GM12878 (cell line): ENCODE measurements at regions not wholly inside any gene's neighbourhood (a gene's known extent, or its start where the extent isn't known, plus 50 kb on each side); places are given as distances from the start of the nearest gene placed in this dataset.

ENCODE experiments used
- ATAC-seq: fragments of 200-7000 bp; cut with Tn5 transposase; 3 replicates; pipeline ENCODE4 v1.9.1; 2020; ENCODE audit warnings: mild to moderate bottlenecking, moderate library complexity
- BruUV-seq: library from RNA; stranded (reverse); fragments of 400-500 nt; replicated peaks from 2 replicates; lab custom pipeline; 2021; lab: Mats Ljungman, UMichigan
- CTCF ChIA-PET: fragments of 300-600 bp; sonication (Branson Sonifier 250); formaldehyde crosslinking; extraction: SDS; loops from one replicate; lab custom pipeline; 2021; ENCODE audit warnings: inconsistent platforms; lab: Yijun Ruan, JAX
- POLR2A ChIA-PET: fragments of 350-600 bp; formaldehyde crosslinking; extraction: SDS; loops from one replicate; lab custom pipeline; 2021; ENCODE audit warnings: inconsistent platforms; lab: Charles Lee
- RAD21 ChIA-PET: fragments of 300-600 bp; sonication (Branson Sonifier 250); formaldehyde crosslinking; loops from one replicate; lab custom pipeline; 2023; ENCODE audit warnings: antibody characterized with exemption; ENCODE audit not compliant: unreplicated experiment; lab: Charles Lee
- SMC1A ChIA-PET: fragments of 300-600 bp; sonication (Branson Sonifier 250); formaldehyde crosslinking; loops from one replicate; lab custom pipeline; 2023; ENCODE audit not compliant: unreplicated experiment, uncharacterized antibody; lab: Charles Lee
- DNase-seq: peaks from one replicate; pipeline ENCODE4 v3.0.0-alpha.2; 2011; ENCODE audit warnings: low read depth, low spot score
- FAIRE-seq: peaks from 3 replicates; lab custom pipeline; 2011; peaks lifted over from hg19 to GRCh38; lab: Jason Lieb, UNC
- H2AFZ ChIP-seq: 2 replicates; pipeline ENCODE4 v1.6.0; 2011; ENCODE audit warnings: low read depth, low read length, control low read depth; ENCODE audit not compliant: control insufficient read depth
- H3K27ac ChIP-seq: 2 replicates; pipeline ENCODE4 v1.5.1; 2011; ENCODE audit warnings: control low read depth; ENCODE audit not compliant: control insufficient read depth, insufficient read depth
- H3K27me3 ChIP-seq, 2 experiments: replicated peaks in 1 of 2; 2 replicates each; pipeline versions ENCODE4 v1.6.0 to v1.6.1; 2011; ENCODE audit warnings: low read length in 1 of 2; ENCODE audit not compliant: control insufficient read depth in 2 of 2, insufficient read depth in 2 of 2
- H3K36me3 ChIP-seq, 2 experiments: 2 replicates each; pipeline ENCODE4 v1.5.1; 2011; ENCODE audit warnings: low read length in 1 of 2; ENCODE audit not compliant: control insufficient read depth in 2 of 2, insufficient read depth in 2 of 2
- H3K4me1 ChIP-seq: 2 replicates; pipeline ENCODE4 v1.6.1; 2011; ENCODE audit warnings: mild to moderate bottlenecking, low read length, moderate library complexity, mixed read lengths; ENCODE audit not compliant: control insufficient read depth, insufficient read depth
- H3K4me2 ChIP-seq: 2 replicates; pipeline ENCODE4 v1.6.0; 2011; ENCODE audit warnings: control low read depth; ENCODE audit not compliant: control insufficient read depth, insufficient read depth
- H3K4me3 ChIP-seq: fragments of 200-600 bp; sonication (generic); 2 replicates; pipeline ENCODE4 v1.5.1; 2016
- H3K79me2 ChIP-seq: 2 replicates; pipeline ENCODE4 v1.6.0; 2011; ENCODE audit warnings: low read length; ENCODE audit not compliant: control insufficient read depth, insufficient read depth
- H3K9ac ChIP-seq: 2 replicates; pipeline ENCODE4 v1.8.0; 2011; ENCODE audit warnings: low read length, control low read depth, mixed read lengths; ENCODE audit not compliant: control insufficient read depth, insufficient read depth
- H3K9me3 ChIP-seq: replicated peaks from 3 replicates; pipeline ENCODE4 v1.5.1; 2011; ENCODE audit warnings: mild to moderate bottlenecking, low read length; ENCODE audit not compliant: control insufficient read depth, insufficient read depth
- H4K20me1 ChIP-seq: 2 replicates; pipeline ENCODE4 v1.6.0; 2011; ENCODE audit not compliant: control insufficient read depth, insufficient read depth
- BHLHE40 ChIP-seq, 2 experiments: fragments of 450-650 bp in 1 of 2; IDR thresholded peaks; 2 replicates each; pipeline ENCODE4 v1.6.1; 2011 to 2017; ENCODE audit warnings: low read depth in 2 of 2, borderline replicate concordance in 1 of 2, improper control_type of control experiment in 1 of 2, low read length in 1 of 2, mild to moderate bottlenecking in 1 of 2
- CHD1 ChIP-seq: IDR thresholded peaks from 2 replicates; pipeline ENCODE4 v1.6.1; 2012; ENCODE audit warnings: low read depth, low read length, improper control_type of control experiment
- ETV6 ChIP-seq, 2 experiments: fragments of 450-650 bp in 1 of 2; IDR thresholded peaks in 1 of 2; conservative IDR thresholded peaks in 1 of 2; 2 replicates each; pipeline ENCODE4 v1.6.1; 2014; ENCODE audit warnings: antibody characterized with exemption in 1 of 2, borderline replicate concordance in 1 of 2, low read depth in 1 of 2, mild to moderate bottlenecking in 1 of 2, moderate library complexity in 1 of 2
- PML ChIP-seq: IDR thresholded peaks from 2 replicates; pipeline ENCODE4 v1.6.1; 2012; ENCODE audit warnings: low read length, inconsistent platforms
- POLR2AphosphoS2 ChIP-seq: IDR thresholded peaks from 2 replicates; pipeline ENCODE4 v1.6.1; 2011; ENCODE audit warnings: low read depth, mild to moderate bottlenecking, low read length, improper control_type of control experiment, moderate library complexity
- SIX5 ChIP-seq: IDR thresholded peaks from 2 replicates; pipeline ENCODE4 v1.6.1; 2011; ENCODE audit warnings: mild to moderate bottlenecking, low read depth, low read length, moderate library complexity; ENCODE audit not compliant: severe bottlenecking
- SREBF2 ChIP-seq: IDR thresholded peaks from 2 replicates; pipeline ENCODE4 v1.6.1; 2012; ENCODE audit warnings: mild to moderate bottlenecking, low read length
- SRF ChIP-seq, 2 experiments: IDR thresholded peaks; 2 replicates each; pipeline ENCODE4 v1.6.1; 2011; ENCODE audit warnings: low read depth in 2 of 2, low read length in 2 of 2, mild to moderate bottlenecking in 1 of 2, moderate library complexity in 1 of 2
- STAT3 ChIP-seq: IDR thresholded peaks from 2 replicates; pipeline ENCODE4 v1.6.1; 2011; ENCODE audit warnings: low read depth, low read length, improper control_type of control experiment
- ZNF274 ChIP-seq: IDR thresholded peaks from one replicate; pipeline ENCODE4 v1.8.0; 2011; ENCODE audit not compliant: insufficient read length, insufficient read depth
- ZNF384 ChIP-seq: IDR thresholded peaks from 2 replicates; pipeline ENCODE4 v1.6.1; 2012; ENCODE audit warnings: low read depth, mild to moderate bottlenecking, low read length, improper control_type of control experiment, borderline replicate concordance
- WGBS: methylation state at CpG from one replicate; pipeline ENCODE4 v1.1.6; 2016; ENCODE audit warnings: low lambda C conversion rate; ENCODE audit not compliant: insufficient replicate concordance, insufficient coverage; ENCODE audit errors: missing lambda C conversion rate; 5-methylcytosine and 5-hydroxymethylcytosine counted together
- in situ Hi-C: fragments of 300-500 bp; cut with MboI; formaldehyde crosslinking; loops from 9 replicates; pipeline ENCODE4 v1.14.3; 2018; ENCODE audit warnings: mixed read lengths
- intact Hi-C: fragments of 100-400 bp; cut with micrococcal nuclease; formaldehyde crosslinking; loops from one replicate; pipeline ENCODE4 v1.14.2; 2022; ENCODE audit not compliant: unreplicated experiment
- TF ChIP-seq, protein P1 (sequence below): fragments of 450-650 bp; IDR thresholded peaks from 2 replicates; pipeline ENCODE4 v1.6.1; 2016; ENCODE audit warnings: mild to moderate bottlenecking
- TF ChIP-seq, protein P2 (sequence below): fragments of 150-350 bp; IDR thresholded peaks from 2 replicates; pipeline ENCODE4 v1.6.1; 2014; ENCODE audit warnings: mild to moderate bottlenecking, low read depth, low read length

DNA sequence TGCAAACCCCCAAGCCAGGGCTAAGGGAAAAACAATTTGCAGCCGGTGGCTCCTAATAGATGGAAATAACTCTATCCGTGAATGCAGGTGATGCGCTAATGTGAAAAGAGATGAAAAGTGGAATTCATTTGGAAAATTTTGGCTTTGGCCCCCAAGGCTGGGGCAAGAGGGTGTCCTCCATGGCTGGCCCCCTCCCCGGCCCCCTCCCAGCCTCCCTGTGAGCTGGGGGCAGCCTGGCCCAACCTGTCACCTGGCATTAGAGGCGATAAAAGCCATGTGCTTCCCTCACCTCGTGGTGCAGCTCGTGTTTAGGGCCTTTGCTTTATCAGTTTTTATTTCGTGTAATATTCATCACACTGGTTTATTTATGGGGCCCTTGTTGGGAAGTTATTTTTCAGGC is 267.2 kb downstream of the ENGASE start:
- Histone ChIP-seq H3K4me3 (0 out of 2 replicates have a peak overlapping the region, but pooled peaks have one; percentile 23), H4K20me1 (no peaks in the 10 kb centered on the region), H3K4me1 (peaks cover 33% of the 10 kb centered on the region), H3K27ac (peak overlapping the region; percentile 5; the same call in 1 of the 2 replicates), H3K79me2 (no peaks in the 10 kb centered on the region), H3K9ac (no peak overlapping the region), H3K9me3 (no peaks in the 10 kb centered on the region; the same call in 1 of the 3 replicates), H3K27me3 (no peaks in the 10 kb centered on the region), H3K36me3 (no peaks in the 10 kb centered on the region), H2AFZ (no peak overlapping the region), H3K4me2 (no peak overlapping the region; the same call in 1 of the 2 replicates)
- intact Hi-C loops, result no loop called here
- POLR2A ChIA-PET, result no interaction called here
- ATAC-seq (no peak), DNase-seq (no peak), FAIRE-seq (no peak)
- CTCF ChIA-PET, result interaction anchor here (1.4 kb wide), 1 partner anchor 50 kb away, joined by 3 read pairs; no protein-coding TSS in a partner anchor
- in situ Hi-C loops, result no loop called here
- RAD21 ChIA-PET, result no interaction called here
- no TSS peak for BruUV-seq
- SMC1A ChIA-PET, result no interaction called here
- TF ChIP-seq POLR2AphosphoS2, result no peak
- TF ChIP-seq BHLHE40 (IDR thresholded peaks at IDR 0.05; ENCODE audit: borderline replicate concordance in 1 of 2, low read depth in 2 of 2, low read length in 1 of 2), result no peak
- no peak for TF ChIP-seq PML
- no peak for TF ChIP-seq STAT3
- TF ChIP-seq, protein P1, sequence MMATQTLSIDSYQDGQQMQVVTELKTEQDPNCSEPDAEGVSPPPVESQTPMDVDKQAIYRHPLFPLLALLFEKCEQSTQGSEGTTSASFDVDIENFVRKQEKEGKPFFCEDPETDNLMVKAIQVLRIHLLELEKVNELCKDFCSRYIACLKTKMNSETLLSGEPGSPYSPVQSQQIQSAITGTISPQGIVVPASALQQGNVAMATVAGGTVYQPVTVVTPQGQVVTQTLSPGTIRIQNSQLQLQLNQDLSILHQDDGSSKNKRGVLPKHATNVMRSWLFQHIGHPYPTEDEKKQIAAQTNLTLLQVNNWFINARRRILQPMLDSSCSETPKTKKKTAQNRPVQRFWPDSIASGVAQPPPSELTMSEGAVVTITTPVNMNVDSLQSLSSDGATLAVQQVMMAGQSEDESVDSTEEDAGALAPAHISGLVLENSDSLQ, result no peak
- no peak for TF ChIP-seq CHD1
- TF ChIP-seq, protein P2, sequence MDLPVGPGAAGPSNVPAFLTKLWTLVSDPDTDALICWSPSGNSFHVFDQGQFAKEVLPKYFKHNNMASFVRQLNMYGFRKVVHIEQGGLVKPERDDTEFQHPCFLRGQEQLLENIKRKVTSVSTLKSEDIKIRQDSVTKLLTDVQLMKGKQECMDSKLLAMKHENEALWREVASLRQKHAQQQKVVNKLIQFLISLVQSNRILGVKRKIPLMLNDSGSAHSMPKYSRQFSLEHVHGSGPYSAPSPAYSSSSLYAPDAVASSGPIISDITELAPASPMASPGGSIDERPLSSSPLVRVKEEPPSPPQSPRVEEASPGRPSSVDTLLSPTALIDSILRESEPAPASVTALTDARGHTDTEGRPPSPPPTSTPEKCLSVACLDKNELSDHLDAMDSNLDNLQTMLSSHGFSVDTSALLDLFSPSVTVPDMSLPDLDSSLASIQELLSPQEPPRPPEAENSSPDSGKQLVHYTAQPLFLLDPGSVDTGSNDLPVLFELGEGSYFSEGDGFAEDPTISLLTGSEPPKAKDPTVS, result no peak
- TF ChIP-seq SIX5, result no peak
- no peak for TF ChIP-seq ETV6 (conservative IDR thresholded peaks at IDR 0.05 in 1 of 2, IDR thresholded peaks at IDR 0.05 in 1 of 2; ENCODE audit: borderline replicate concordance in 1 of 2, low read depth in 1 of 2)
- TF ChIP-seq SREBF2, result no peak
- no peak for TF ChIP-seq ZNF384
- TF ChIP-seq ZNF274, result no peak
- TF ChIP-seq SRF (IDR thresholded peaks at IDR 0.05; ENCODE audit: low read depth in 2 of 2, low read length in 2 of 2), result no peak
- WGBS, result 70% methylated on average over 8 of the region's 8 CpGs
